GM12872 (cell line): ENCODE measurements at regions not wholly inside any gene's neighbourhood (a gene's known extent, or its start where the extent isn't known, plus 50 kb on each side); places are given as distances from the start of the nearest gene placed in this dataset.

ENCODE experiments used
- TF ChIP-seq, protein P1 (sequence below): IDR thresholded peaks from 3 replicates; pipeline ENCODE4 v1.5.1; 2011; ENCODE audit warnings: low read depth, mild to moderate bottlenecking, low read length, moderate library complexity; ENCODE audit not compliant: insufficient read depth

DNA sequence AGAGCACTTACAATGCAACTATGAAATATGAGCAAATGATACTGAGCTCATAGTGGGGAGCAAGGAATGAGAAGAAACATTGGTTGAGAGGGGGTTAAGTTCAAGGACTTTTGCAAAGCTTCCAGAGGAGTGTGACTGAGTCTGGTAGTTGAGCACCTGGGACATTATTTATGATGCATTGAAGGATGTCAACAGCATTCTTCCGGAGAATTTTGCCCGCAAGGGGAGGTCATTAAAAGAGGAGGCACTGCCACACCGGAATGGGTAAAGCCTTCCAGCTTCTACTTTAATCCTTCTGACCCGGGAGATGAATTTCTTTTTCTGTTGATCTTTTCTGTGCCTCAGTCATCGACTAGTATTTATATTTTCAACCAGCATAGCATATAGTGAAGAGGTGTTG lies 208.4 kb upstream of the CAMK1G start:
- TF ChIP-seq, protein P1, sequence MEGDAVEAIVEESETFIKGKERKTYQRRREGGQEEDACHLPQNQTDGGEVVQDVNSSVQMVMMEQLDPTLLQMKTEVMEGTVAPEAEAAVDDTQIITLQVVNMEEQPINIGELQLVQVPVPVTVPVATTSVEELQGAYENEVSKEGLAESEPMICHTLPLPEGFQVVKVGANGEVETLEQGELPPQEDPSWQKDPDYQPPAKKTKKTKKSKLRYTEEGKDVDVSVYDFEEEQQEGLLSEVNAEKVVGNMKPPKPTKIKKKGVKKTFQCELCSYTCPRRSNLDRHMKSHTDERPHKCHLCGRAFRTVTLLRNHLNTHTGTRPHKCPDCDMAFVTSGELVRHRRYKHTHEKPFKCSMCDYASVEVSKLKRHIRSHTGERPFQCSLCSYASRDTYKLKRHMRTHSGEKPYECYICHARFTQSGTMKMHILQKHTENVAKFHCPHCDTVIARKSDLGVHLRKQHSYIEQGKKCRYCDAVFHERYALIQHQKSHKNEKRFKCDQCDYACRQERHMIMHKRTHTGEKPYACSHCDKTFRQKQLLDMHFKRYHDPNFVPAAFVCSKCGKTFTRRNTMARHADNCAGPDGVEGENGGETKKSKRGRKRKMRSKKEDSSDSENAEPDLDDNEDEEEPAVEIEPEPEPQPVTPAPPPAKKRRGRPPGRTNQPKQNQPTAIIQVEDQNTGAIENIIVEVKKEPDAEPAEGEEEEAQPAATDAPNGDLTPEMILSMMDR: no peak

DNA sequence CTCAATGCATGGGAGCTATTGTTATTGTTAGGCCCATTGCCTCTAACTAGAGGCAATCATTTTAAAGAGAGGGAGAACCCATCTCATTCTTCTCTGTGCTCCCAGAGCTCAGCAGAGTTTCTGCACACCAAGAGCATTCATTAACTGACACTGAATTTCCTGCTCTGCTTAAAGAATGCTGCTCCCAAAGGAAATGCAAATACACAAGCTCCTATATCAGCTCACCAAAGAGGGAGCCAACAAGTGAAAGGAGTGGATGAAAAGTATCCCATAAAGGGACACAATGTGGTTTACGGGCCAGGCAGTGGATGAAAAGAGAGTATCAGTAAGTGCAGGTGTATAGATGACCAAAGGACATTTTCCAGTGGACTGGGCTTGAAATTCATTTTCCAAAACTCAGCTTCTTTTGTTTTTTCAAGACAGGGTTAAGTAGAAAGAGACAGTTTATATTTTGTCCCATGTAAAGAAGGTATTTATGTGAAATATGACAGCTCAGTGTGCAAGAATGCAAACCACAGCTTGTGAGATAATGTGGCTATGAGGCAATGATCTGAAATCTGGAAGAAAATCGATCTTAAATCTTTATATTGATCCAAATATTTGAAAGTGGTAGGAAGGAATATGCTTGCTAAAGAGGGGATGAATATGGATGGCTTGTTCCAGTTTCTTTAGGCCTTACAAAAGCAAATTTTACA lies 207.7 kb upstream of the CAMK1G start:
- TF ChIP-seq, protein P1: no peak

DNA sequence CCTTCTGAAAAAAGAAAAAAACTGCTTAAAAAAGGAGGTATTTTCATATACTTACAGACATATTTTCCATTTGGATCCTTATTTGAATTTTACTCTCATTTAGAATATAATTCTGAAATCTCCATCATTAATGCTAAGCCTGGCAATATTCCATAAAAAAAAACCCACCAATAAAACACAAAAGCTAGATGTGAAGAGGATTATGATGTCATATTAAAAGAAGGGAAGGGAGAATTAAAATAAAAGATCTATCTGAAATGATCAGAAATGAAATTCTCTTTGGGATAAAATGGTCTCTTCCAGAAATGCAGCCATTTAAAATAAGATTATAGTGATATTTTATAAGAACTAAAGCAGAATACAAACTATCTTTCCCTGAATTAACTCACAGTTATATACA lies 206.7 kb upstream of the CAMK1G start:
- TF ChIP-seq, protein P1: no peak

DNA sequence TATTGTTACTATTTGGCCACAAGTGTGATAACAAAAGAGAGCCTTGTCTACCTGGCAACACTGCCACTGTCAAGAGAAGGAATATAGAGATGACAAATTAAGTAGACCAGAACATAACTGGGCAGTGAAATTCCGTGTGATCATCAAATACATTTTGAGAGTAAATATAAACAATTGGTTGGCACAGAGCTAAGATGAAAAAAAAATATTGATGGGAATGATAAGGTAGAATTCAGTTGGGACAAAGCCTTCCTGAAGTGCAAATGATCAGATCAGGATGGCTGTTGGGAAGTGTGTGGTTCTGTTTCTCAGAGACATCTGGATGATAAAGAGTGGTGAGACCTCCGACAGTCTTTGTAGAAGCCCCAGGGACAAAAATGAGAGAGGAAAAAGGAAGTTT lies 205.5 kb upstream of the CAMK1G start:
- TF ChIP-seq, protein P1: no peak

DNA sequence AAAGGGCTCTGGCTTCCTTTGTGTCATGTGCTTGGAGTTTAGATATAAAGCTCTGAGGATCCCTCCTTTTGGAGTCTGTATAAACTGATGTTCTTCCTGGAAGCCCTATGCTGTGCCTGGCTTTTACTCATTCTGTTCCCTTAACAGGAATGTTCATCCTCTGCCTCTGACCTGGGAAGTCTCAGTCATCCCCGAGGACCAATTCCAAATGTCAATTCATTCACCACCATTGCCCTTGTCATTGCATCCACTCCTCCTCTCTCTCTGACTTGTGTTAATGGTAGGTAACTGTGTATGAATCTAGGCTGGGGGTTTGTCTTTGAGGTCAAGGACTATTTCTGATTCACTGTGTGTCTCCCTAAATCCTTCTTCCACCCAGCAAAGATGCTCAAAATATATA lies 204.2 kb upstream of the CAMK1G start:
- TF ChIP-seq, protein P1: no peak

DNA sequence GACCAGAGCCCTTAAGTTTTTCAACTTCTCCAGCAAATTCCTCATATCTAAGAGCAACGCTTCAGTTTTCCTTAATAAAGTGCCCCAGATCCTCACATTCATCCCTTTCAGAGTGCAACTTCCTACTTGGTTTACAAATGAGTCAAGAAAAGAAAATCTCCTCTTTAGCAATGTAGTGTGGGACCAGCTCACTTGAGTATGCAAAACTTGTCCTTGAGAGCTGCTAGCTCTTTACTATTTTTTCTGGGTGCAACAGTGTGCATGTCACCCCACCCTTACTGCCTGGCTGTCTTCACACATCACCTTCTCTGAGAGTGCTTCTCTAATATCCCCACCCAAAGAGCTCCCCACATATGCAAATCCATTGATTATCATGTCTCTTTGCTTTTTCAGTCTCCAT lies 203.1 kb upstream of the CAMK1G start:
- TF ChIP-seq, protein P1: no peak

DNA sequence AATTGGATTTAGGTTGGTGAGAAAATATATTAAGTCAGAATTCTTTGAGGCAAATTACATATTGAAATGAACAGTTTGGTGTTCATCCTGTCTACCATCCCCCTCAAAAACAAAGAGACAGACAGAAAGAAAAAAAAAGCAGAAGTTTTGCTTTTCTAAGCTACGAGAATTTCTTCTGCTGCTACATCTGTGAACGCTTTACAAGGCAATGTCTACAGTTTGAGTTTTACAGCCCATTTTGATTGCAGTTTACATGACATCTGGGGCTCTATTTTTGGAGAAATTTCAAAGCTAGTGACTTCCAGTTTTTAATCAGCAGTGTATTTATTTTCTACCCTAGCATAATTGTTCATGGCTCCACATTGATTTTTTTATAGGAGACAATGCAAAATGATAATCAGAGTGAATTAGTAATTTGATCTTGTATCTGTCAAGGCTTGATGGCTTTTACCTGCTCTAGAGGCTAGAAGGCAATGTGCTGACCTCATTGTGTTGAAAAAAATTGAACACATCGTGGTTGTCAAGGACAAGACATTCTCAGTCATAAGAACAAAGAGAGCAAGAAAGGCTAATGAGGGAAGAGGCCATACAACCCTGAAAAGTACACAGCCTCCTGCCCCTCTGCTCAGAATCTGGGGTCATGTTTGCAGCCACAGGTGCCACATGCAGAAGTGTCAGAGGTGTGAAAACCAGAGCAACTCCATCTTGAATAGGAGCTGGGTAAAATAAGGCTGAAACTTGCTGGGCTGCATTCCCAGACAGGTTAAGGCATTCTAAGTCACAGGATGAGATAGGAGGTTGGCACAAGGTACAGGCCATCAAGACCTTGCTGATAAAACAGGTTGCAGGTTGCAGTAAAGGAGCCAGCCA lies 201.0 kb upstream of the CAMK1G start:
- TF ChIP-seq, protein P1: no peak
